ENCODE measurements at regions not wholly inside any gene's neighbourhood (a gene's known extent, or its start where the extent isn't known, plus 50 kb on each side); places are given as distances from the start of the nearest gene placed in this dataset.
A peak's percentile ranks its signal among the peaks of the same experiment; 100 is the strongest.

DNA sequence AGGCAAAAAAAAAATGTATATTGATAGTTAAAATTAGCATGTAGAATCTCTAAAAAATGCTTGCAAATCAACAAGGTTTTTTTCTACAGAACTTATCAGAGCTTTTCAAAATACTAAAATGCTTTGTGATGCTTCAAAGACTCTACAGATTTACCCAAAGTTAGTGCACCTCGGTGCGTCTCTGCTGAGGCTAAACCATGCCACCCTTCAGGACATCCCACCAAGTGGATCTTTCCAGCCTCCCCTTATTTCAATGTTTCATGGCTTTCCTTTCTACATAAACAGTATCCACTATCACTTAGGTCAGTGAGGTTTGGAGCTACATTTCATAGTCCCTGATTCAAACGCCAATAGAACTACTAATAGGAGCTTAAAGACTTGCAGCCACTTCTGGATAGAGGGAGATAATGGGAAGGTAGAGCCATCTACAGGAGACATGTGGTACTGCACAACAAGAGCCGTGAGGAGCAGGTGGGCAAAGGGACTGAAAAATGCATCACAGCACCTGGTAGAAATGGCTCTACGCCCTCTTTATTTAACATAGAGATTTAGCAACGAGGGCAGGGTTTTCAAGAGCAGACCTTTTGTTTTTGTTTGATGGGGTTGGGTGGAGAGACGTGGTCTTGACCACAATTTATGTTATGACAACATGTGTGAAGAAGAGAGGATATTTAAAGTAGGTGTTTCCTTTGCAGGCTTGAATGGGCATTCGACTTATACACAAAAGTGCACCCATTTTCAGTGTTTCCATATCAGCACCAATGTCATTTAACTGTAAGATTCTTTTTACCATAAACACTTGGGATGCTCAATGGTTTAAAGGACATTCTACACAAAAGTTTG, 56.1 kb upstream of the SLC35G4 start:
- no peak overlapping the region for H3K4me3 ChIP-seq (ENCODE audit: low read depth, low read length)
- peak; percentile 6 for DNase-seq (ENCODE audit: low read depth)
- TF ChIP-seq, protein P1, sequence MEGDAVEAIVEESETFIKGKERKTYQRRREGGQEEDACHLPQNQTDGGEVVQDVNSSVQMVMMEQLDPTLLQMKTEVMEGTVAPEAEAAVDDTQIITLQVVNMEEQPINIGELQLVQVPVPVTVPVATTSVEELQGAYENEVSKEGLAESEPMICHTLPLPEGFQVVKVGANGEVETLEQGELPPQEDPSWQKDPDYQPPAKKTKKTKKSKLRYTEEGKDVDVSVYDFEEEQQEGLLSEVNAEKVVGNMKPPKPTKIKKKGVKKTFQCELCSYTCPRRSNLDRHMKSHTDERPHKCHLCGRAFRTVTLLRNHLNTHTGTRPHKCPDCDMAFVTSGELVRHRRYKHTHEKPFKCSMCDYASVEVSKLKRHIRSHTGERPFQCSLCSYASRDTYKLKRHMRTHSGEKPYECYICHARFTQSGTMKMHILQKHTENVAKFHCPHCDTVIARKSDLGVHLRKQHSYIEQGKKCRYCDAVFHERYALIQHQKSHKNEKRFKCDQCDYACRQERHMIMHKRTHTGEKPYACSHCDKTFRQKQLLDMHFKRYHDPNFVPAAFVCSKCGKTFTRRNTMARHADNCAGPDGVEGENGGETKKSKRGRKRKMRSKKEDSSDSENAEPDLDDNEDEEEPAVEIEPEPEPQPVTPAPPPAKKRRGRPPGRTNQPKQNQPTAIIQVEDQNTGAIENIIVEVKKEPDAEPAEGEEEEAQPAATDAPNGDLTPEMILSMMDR (conservative IDR thresholded peaks at IDR 0.05; ENCODE audit: low read depth, low read length) = peak; percentile 96

DNA sequence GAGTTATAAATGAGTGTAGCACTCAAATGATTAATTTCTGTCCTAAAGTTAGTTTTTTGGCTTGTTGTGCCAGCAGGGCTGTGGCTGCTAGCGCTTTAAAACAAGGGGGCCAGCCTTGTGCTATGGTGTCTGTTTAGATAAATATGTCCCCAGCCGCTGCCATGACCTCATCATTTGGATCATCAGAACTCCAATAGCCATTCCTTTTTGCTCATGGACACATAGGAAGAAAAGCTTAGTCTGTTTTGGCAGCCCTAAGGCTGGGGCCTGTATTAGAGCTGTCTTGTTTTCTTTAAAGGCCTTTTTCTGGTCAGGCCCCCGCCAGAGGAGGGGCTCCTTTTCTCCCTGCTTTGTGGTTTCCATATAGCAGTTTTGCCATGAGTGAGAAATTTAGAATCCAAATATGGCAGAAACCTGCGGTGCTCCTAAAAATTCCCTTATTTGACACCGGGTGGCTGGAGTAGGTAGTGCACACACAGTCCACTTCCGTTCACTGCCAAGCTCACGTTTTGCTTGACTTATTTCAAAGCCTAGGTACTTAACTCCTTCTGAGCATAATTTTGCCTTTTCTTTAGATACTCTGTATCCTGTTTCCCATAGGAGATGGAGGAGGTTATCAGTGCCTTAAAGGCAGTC, 60.4 kb upstream of the SLC35G4 start:
- no peak for DNase-seq (ENCODE audit: low read depth)

DNA sequence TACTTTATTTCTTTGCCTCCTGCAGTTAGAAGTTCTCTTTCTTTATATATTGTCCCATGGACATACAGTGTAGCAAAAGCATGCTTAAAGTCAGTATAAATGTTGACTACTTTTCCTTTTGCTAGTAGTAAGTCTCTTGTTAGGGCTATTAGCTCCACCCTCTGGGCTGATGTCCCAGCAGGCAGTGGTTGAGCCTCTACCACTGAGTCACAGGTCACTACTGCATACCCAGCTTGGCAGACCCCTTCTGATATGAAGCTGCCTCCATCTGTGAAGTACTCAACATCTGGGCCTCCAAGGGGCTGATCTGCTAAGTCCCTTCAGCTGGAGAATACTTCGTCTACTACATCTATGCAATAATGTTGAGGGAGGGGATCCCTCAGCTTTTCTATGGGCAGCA, 61.0 kb upstream of the SLC35G4 start:
- TF ChIP-seq, protein P1 (conservative IDR thresholded peaks at IDR 0.05; ENCODE audit: low read depth, low read length) = no peak
- H3K4me3 ChIP-seq (ENCODE audit: low read depth, low read length) = no peak overlapping the region
- DNase-seq (ENCODE audit: low read depth) = no peak

More for the DNA sequence above, 60.4 kb upstream of the SLC35G4 start:
- TF ChIP-seq, protein P1 (conservative IDR thresholded peaks at IDR 0.05; ENCODE audit: low read depth, low read length) = no peak
- no peak overlapping the region for H3K4me3 ChIP-seq (ENCODE audit: low read depth, low read length)

DNA sequence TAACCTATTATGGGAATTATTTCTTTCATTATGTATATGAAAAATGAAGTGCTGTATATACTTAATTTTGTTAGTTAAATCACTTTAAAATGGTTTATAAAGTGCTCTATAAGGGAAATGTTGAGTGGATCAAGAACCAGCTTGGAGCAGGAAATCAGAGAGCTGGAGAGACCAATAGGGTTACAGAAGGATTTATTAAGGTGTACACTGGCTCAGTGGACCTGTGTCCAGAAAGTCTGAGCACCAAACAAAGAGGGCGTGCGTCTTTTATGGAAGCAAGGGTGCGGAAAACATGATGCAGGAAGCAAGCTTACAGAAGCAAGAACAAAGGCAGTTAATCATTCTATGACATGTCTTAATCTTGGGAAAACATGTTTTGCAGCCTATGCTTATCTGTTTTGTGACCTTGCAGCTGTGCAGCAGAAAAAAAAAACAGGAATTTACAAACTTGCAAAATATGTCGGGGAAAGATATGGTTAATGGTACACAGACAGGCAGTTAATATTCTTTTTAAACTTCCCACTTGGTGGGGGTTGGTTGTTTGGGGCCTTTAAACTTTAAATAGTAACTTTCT, 65.2 kb upstream of the SLC35G4 start:
- H3K4me3 ChIP-seq (ENCODE audit: low read depth, low read length) = no peak overlapping the region
- no peak for DNase-seq (ENCODE audit: low read depth)
- TF ChIP-seq, protein P1 (conservative IDR thresholded peaks at IDR 0.05; ENCODE audit: low read depth, low read length) = no peak

DNA sequence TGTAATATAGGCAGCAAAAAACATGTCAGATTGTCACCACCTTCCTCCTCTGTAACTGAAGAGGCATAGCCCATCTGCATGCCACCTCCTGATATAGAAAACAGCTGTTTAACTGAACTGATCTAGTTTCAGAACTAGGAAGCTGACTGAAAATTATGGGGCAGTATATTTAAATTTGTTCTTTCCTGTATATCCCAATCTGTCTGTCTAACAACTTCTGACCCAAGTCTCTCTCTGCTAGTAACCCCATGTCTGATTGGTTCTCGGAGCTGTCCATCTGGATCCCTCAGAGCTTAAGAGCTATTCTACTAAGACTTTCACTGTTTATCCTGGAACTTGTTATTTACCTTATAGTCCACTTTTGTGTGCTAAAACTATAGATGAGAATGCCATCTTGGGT, 68.2 kb upstream of the SLC35G4 start:
- TF ChIP-seq, protein P1 (conservative IDR thresholded peaks at IDR 0.05; ENCODE audit: low read depth, low read length) = no peak
- H3K4me3 ChIP-seq (ENCODE audit: low read depth, low read length) = no peak overlapping the region
- no peak for DNase-seq (ENCODE audit: low read depth)

DNA sequence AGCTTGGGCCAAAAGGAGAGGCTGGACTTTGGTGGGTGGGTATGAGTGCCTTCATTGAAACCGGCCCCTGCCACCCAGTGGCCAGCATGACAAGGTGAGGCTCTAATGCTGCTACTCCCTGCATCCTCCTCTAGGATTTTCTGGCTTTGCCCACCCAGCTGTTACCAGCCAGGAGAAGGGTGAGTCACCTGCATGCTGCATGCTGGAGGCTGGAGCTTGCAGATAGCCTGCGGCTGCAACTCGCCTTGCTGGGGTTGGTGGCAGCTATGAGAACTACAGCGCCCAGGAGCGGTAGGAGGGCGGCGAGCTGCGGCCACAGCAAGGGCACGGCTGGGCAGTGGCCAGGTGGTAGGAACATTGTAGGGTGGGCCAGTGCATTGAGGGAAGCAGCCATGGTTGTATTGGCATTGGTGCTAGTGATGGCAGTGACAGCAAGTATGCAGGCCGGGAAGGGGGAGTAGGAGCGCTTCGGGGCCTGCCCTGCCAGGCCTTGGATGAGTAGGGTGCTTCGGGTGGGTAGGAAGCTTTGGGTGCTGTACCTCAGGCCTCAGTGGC, 75.4 kb upstream of the SLC35G4 start:
- TF ChIP-seq, protein P1 (conservative IDR thresholded peaks at IDR 0.05; ENCODE audit: low read depth, low read length) = no peak
- no peak for DNase-seq (ENCODE audit: low read depth)
- H3K4me3 ChIP-seq (ENCODE audit: low read depth, low read length) = no peak overlapping the region

Measured in epithelial cell of proximal tubule (primary cell).